ENCODE measurements at regions not wholly inside any gene's neighbourhood (a gene's known extent, or its start where the extent isn't known, plus 50 kb on each side); places are given as distances from the start of the nearest gene placed in this dataset.
"Not testable (repeated sequence)": the region's sequence is repeated elsewhere in the genome, so short reads cannot be mapped to it uniquely, and the experiment has no call there.

DNA sequence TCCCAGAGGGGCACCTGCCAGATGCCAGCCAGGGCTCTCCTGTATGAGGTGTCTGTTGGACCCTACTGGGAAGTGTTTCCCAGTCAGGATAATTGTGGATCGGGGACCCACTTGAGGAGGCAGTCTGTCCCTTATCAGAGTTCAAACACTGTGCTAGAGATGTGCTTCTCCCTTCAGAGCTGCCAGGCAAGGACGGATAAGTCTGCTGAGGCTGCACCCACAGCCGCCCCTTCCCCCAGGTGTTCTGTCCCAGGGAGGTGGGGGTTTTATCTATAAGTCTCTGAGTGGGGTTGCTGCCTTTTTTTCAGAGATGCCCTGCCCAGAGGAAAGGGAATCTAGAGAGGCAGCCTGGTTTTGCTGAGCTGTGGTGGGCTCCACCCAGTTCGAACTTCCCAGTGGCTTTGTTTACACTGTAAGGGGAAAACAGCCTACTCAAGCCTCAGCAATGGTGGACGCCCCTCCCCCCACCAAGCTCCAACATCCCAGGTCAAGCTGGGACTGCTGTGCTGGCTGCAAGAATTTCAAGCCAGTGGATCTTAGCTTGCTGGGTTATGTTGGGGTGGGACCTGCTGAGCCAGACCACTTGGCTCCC lies 324.0 kb upstream of the SETBP1 start:
- DNase-seq (peak; percentile 51), ATAC-seq (no peak)
- no peak for TF ChIP-seq CTCF (IDR thresholded peaks at IDR 0.05)
- Histone ChIP-seq H3K27ac (no peak overlapping the region), H3K27me3 (no peaks in the 10 kb centered on the region), H3K36me3 (no peaks in the 10 kb centered on the region), H3K4me1 (no peaks in the 10 kb centered on the region), H3K9me3 (no peaks in the 10 kb centered on the region), H3K4me3 (no peak overlapping the region)
- intact Hi-C loops (cut with DNase I) = no loop called here

- Histone ChIP-seq H3K27me3 (no peaks in the 10 kb centered on the region), H3K9me3 (no peaks in the 10 kb centered on the region), H3K4me3 (no peak overlapping the region), H3K27ac (no peak overlapping the region), H3K4me1 (no peaks in the 10 kb centered on the region), H3K36me3 (no peaks in the 10 kb centered on the region)
- intact Hi-C loops (cut with DNase I) = no loop called here
- DNase-seq = no peak
- ATAC-seq = no peak
- TF ChIP-seq CTCF (IDR thresholded peaks at IDR 0.05) = no peak
These were observed 322.3 kb upstream of the SETBP1 start for GRCh38 chr18:44358402-44358801.

DNA sequence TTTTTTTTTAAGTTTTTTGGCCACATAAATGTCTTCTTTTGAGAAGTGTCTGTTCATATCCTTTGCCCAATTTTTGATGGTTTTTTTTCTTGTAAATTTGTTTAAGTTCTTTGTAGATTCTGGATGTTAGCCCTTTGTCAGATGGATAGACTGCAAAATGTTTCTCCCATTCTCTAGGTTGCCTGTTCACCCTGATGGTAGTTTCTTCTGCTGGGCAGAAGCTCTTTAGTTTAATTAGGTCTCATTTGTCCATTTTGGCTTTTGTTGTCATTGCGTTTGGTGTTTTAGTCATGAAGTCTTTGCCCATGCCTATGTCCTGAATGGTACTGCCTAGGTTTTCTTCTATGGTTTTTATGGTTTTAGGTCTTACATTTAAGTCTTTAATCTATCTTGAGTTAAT lies 320.9 kb upstream of the SETBP1 start:
- H3K9me3 ChIP-seq; H3K4me3 ChIP-seq; H3K4me1 ChIP-seq; H3K27ac ChIP-seq; H3K27me3 ChIP-seq; intact Hi-C loops (cut with DNase I); H3K36me3 ChIP-seq; DNase-seq; ATAC-seq: not testable (repeated sequence)

DNA sequence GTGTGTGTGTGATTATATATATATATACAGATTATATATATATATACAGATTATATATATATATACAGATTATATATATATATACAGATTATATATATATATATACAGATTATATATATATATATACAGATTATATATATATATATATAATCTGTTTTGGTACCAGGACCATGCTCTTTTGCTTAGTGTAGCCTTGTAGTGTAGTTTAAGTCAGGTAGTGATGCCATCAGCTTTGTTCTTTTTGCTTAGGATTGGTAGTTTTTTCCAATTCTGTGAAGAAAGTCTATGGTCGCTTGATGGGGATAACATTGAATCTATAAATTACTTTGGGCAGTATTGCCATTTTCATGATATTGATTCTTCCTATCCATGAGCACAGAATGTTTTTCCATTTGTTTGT lies 318.5 kb upstream of the SETBP1 start:
- H3K36me3 ChIP-seq; H3K27me3 ChIP-seq; H3K9me3 ChIP-seq; H3K27ac ChIP-seq; H3K4me3 ChIP-seq; ATAC-seq; DNase-seq; H3K4me1 ChIP-seq; intact Hi-C loops (cut with DNase I): not testable (repeated sequence)

GRCh38 chr18:44370861-44371260 lies 309.8 kb upstream of the SETBP1 start:
- Histone ChIP-seq H3K36me3 (no peaks in the 10 kb centered on the region), H3K27ac (no peak overlapping the region), H3K27me3 (no peaks in the 10 kb centered on the region), H3K4me1 (no peaks in the 10 kb centered on the region), H3K4me3 (no peak overlapping the region), H3K9me3 (no peaks in the 10 kb centered on the region)
- no peak for DNase-seq
- no peak for TF ChIP-seq CTCF (IDR thresholded peaks at IDR 0.05)
- intact Hi-C loops (cut with DNase I) = no loop called here
- no peak for ATAC-seq

- peak; percentile 20 for ATAC-seq
These were observed 305.7 kb upstream of the SETBP1 start for GRCh38 chr18:44374966-44375365.

More at GRCh38 chr18:44374966-44375365, 305.7 kb upstream of the SETBP1 start:
- no peak for TF ChIP-seq CTCF (IDR thresholded peaks at IDR 0.05)
- no peaks in the 10 kb centered on the region for H3K36me3 ChIP-seq
- no peak overlapping the region for H3K27ac ChIP-seq
- no peaks in the 10 kb centered on the region for H3K27me3 ChIP-seq
- H3K9me3 ChIP-seq = no peaks in the 10 kb centered on the region
- H3K4me3 ChIP-seq = no peak overlapping the region
- DNase-seq = no peak
- intact Hi-C loops (cut with DNase I) = no loop called here
- no peaks in the 10 kb centered on the region for H3K4me1 ChIP-seq

Measured in upper lobe of right lung (tissue), 1 donor.